GM21737 (cell line): ENCODE measurements at regions not wholly inside any gene's neighbourhood (a gene's known extent, or its start where the extent isn't known, plus 50 kb on each side); places are given as distances from the start of the nearest gene placed in this dataset.
"Not testable (repeated sequence)": the region's sequence is repeated elsewhere in the genome, so short reads cannot be mapped to it uniquely, and the experiment has no call there.

ENCODE experiments used
- ATAC-seq: cut with Tn5 transposase; IDR thresholded peaks from one replicate; pipeline ENCODE4 v1.9.1; 2021; ENCODE audit warnings: mild to moderate bottlenecking, moderate library complexity; ENCODE audit not compliant: unreplicated experiment

- ATAC-seq: no peak
Observed at GRCh38 chr6:80531681-80532619, 425.5 kb downstream of the BCKDHB start.

GRCh38 chr6:80530103-80530502 is 423.6 kb downstream of the BCKDHB start:
- no peak for ATAC-seq

- ATAC-seq: no peak
Observed at GRCh38 chr6:80528115-80528514, 421.6 kb downstream of the BCKDHB start.

GRCh38 chr6:80527552-80528052 is 421.1 kb downstream of the BCKDHB start:
- ATAC-seq: no peak

- no peak for ATAC-seq
Observed at GRCh38 chr6:80523531-80523997, 417.1 kb downstream of the BCKDHB start.

- no peak for ATAC-seq
Observed at GRCh38 chr6:80523010-80523409, 416.5 kb downstream of the BCKDHB start.

GRCh38 chr6:80522576-80522975 is 416.1 kb downstream of the BCKDHB start:
- no peak for ATAC-seq

- no peak for ATAC-seq
Observed at GRCh38 chr6:80519811-80520594, 413.5 kb downstream of the BCKDHB start.

GRCh38 chr6:80517525-80517924 is 411.1 kb downstream of the BCKDHB start:
- no peak for ATAC-seq

- not testable (repeated sequence) for ATAC-seq
Observed at GRCh38 chr6:80510521-80510920, 404.1 kb downstream of the BCKDHB start.

GRCh38 chr6:80508885-80509630 is 402.6 kb downstream of the BCKDHB start:
- ATAC-seq: no peak

- ATAC-seq: no peak
Observed at GRCh38 chr6:80504882-80505281, 398.4 kb downstream of the BCKDHB start.

- no peak for ATAC-seq
Observed at GRCh38 chr6:80503660-80504059, 397.2 kb downstream of the BCKDHB start.

GRCh38 chr6:80502871-80503270 is 396.4 kb downstream of the BCKDHB start:
- ATAC-seq: no peak

GRCh38 chr6:80501636-80502035 is 395.2 kb downstream of the BCKDHB start:
- no peak for ATAC-seq

- ATAC-seq: not testable (repeated sequence)
Observed at GRCh38 chr6:80497696-80498486, 391.4 kb downstream of the BCKDHB start.

GRCh38 chr6:80489911-80490635 is 383.6 kb downstream of the BCKDHB start:
- no peak for ATAC-seq

- ATAC-seq: no peak
Observed at GRCh38 chr6:80488190-80488589, 381.7 kb downstream of the BCKDHB start.

- not testable (repeated sequence) for ATAC-seq
Observed at GRCh38 chr6:80485494-80485893, 379.0 kb downstream of the BCKDHB start.
